GM21786 (cell line): ENCODE measurements at regions not wholly inside any gene's neighbourhood (a gene's known extent, or its start where the extent isn't known, plus 50 kb on each side); places are given as distances from the start of the nearest gene placed in this dataset.

Experiments used
- ATAC-seq: cut with Tn5 transposase; IDR thresholded peaks from one replicate; pipeline ENCODE4 v1.9.1; 2021; ENCODE audit not compliant: unreplicated experiment

- no peak for ATAC-seq
Measured at GRCh38 chr7:68642727-68643126, 955.5 kb upstream of the AUTS2 start.

- no peak for ATAC-seq
Measured at GRCh38 chr7:68663392-68663791, 934.9 kb upstream of the AUTS2 start.

GRCh38 chr7:68671046-68671445, 927.2 kb upstream of the AUTS2 start:
- no peak for ATAC-seq

- ATAC-seq, result no peak
Measured at GRCh38 chr7:68671671-68672070, 926.6 kb upstream of the AUTS2 start.

GRCh38 chr7:68674826-68675225, 923.4 kb upstream of the AUTS2 start:
- no peak for ATAC-seq

GRCh38 chr7:68676813-68677535, 921.3 kb upstream of the AUTS2 start:
- no peak for ATAC-seq

- ATAC-seq, result no peak
Measured at GRCh38 chr7:68678196-68678595, 920.1 kb upstream of the AUTS2 start.

GRCh38 chr7:68679459-68680234, 918.6 kb upstream of the AUTS2 start:
- ATAC-seq, result no peak

- ATAC-seq, result no peak
Measured at GRCh38 chr7:68680235-68680872, 917.9 kb upstream of the AUTS2 start.

- ATAC-seq, result no peak
Measured at GRCh38 chr7:68682910-68683309, 915.4 kb upstream of the AUTS2 start.

GRCh38 chr7:68684246-68684839, 913.9 kb upstream of the AUTS2 start:
- no peak for ATAC-seq

GRCh38 chr7:68684996-68685395, 913.3 kb upstream of the AUTS2 start:
- ATAC-seq, result no peak

GRCh38 chr7:68688416-68689086, 909.7 kb upstream of the AUTS2 start:
- no peak for ATAC-seq

- ATAC-seq, result no peak
Measured at GRCh38 chr7:68689087-68689433, 909.2 kb upstream of the AUTS2 start.

GRCh38 chr7:68691261-68692216, 906.7 kb upstream of the AUTS2 start:
- no peak for ATAC-seq

GRCh38 chr7:68692511-68692910, 905.8 kb upstream of the AUTS2 start:
- ATAC-seq, result no peak

GRCh38 chr7:68694656-68695055, 903.6 kb upstream of the AUTS2 start:
- ATAC-seq, result no peak

- ATAC-seq, result no peak
Measured at GRCh38 chr7:68697796-68698280, 900.4 kb upstream of the AUTS2 start.

- no peak for ATAC-seq
Measured at GRCh38 chr7:68699090-68699711, 899.1 kb upstream of the AUTS2 start.
